ENCODE measurements at regions not wholly inside any gene's neighbourhood (a gene's known extent, or its start where the extent isn't known, plus 50 kb on each side); places are given as distances from the start of the nearest gene placed in this dataset.

- intact Hi-C loops (cut with DNase I): no loop called here
- no peaks in the 10 kb centered on the region for H3K36me3 ChIP-seq
- no peak overlapping the region for H3K9ac ChIP-seq (ENCODE audit: low read depth in 2 of 2, low read length in 2 of 2)
- no peaks in the 10 kb centered on the region for H3K27me3 ChIP-seq
- TF ChIP-seq, protein P1, sequence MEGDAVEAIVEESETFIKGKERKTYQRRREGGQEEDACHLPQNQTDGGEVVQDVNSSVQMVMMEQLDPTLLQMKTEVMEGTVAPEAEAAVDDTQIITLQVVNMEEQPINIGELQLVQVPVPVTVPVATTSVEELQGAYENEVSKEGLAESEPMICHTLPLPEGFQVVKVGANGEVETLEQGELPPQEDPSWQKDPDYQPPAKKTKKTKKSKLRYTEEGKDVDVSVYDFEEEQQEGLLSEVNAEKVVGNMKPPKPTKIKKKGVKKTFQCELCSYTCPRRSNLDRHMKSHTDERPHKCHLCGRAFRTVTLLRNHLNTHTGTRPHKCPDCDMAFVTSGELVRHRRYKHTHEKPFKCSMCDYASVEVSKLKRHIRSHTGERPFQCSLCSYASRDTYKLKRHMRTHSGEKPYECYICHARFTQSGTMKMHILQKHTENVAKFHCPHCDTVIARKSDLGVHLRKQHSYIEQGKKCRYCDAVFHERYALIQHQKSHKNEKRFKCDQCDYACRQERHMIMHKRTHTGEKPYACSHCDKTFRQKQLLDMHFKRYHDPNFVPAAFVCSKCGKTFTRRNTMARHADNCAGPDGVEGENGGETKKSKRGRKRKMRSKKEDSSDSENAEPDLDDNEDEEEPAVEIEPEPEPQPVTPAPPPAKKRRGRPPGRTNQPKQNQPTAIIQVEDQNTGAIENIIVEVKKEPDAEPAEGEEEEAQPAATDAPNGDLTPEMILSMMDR (IDR thresholded peaks at IDR 0.05): no peak
- H3K4me1 ChIP-seq: no peaks in the 10 kb centered on the region
- no peak overlapping the region for H3K4me3 ChIP-seq
- no peaks in the 10 kb centered on the region for H3K9me3 ChIP-seq
- no peak for DNase-seq
- no peak overlapping the region for H3K27ac ChIP-seq
Observed at GRCh38 chr21:15373941-15374340, 309.1 kb upstream of the NRIP1 start.

- TF ChIP-seq, protein P1 (IDR thresholded peaks at IDR 0.05): no peak
- H3K9ac ChIP-seq (ENCODE audit: low read depth in 2 of 2, low read length in 2 of 2): no peak overlapping the region
- H3K27ac ChIP-seq: no peak overlapping the region
- H3K4me3 ChIP-seq: no peak overlapping the region
- H3K36me3 ChIP-seq: no peaks in the 10 kb centered on the region
- intact Hi-C loops (cut with DNase I): no loop called here
- H3K4me1 ChIP-seq: no peaks in the 10 kb centered on the region
- H3K9me3 ChIP-seq: no peaks in the 10 kb centered on the region
- no peak for DNase-seq
- no peaks in the 10 kb centered on the region for H3K27me3 ChIP-seq
Observed at GRCh38 chr21:15379776-15380175, 315.0 kb upstream of the NRIP1 start.

DNA sequence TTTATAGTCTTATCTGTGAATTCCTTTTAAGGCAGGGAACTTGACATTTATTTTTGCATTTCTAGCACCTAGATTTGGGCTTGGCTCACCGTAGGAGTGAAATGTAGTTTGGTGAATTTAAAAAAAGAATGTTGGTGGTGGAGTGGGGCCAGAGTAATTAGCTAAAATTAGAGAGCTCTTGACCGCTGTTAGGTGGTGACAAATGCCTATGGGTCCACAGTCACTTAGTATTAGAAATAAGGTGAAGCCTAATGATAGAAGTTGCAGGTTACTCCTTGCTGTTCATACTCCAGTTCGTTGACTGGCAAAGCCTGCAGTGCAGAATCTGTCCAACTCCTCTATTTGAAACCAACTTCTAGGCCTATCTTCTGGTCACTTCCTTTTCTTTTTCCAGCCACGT lies 318.8 kb upstream of the NRIP1 start:
- TF ChIP-seq, protein P1 (IDR thresholded peaks at IDR 0.05): no peak
- Histone ChIP-seq H3K9ac (ENCODE audit: low read depth in 2 of 2, low read length in 2 of 2) (no peak overlapping the region), H3K27ac (no peak overlapping the region), H3K4me3 (no peak overlapping the region), H3K9me3 (no peaks in the 10 kb centered on the region), H3K27me3 (no peaks in the 10 kb centered on the region), H3K36me3 (no peaks in the 10 kb centered on the region), H3K4me1 (no peaks in the 10 kb centered on the region)
- DNase-seq: no peak
- intact Hi-C loops (cut with DNase I): no loop called here

DNA sequence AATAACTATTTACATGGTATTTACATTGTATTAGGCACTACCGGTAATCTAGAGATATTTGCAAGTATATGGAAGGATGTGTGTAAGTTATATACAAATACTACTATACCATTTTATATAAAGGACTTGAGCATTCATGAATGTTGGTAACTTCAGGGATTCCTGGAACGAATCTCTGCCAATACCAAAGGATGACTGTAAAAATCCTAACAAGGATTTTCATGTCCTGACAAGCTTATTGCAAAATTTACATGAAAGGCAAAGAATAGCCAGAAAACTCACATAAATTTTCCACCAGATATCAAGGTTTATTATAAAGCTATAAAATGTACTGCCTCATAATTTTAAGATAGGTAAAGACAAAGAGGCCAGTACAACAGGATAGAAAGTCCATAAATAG lies 325.2 kb upstream of the NRIP1 start:
- Histone ChIP-seq H3K27me3 (no peaks in the 10 kb centered on the region), H3K36me3 (no peaks in the 10 kb centered on the region), H3K4me3 (no peak overlapping the region), H3K9ac (ENCODE audit: low read depth in 2 of 2, low read length in 2 of 2) (no peak overlapping the region), H3K9me3 (no peaks in the 10 kb centered on the region), H3K27ac (no peak overlapping the region), H3K4me1 (no peaks in the 10 kb centered on the region)
- intact Hi-C loops (cut with DNase I): no loop called here
- TF ChIP-seq, protein P1 (IDR thresholded peaks at IDR 0.05): no peak
- DNase-seq: no peak

GRCh38 chr21:15397258-15397657 lies 332.5 kb upstream of the NRIP1 start:
- no peak overlapping the region for H3K9ac ChIP-seq (ENCODE audit: low read depth in 2 of 2, low read length in 2 of 2)
- TF ChIP-seq, protein P1 (IDR thresholded peaks at IDR 0.05): no peak
- no peak overlapping the region for H3K27ac ChIP-seq
- H3K27me3 ChIP-seq: no peaks in the 10 kb centered on the region
- intact Hi-C loops (cut with DNase I): no loop called here
- no peak for DNase-seq
- no peak overlapping the region for H3K4me3 ChIP-seq
- no peaks in the 10 kb centered on the region for H3K4me1 ChIP-seq
- no peaks in the 10 kb centered on the region for H3K36me3 ChIP-seq
- no peaks in the 10 kb centered on the region for H3K9me3 ChIP-seq

DNA sequence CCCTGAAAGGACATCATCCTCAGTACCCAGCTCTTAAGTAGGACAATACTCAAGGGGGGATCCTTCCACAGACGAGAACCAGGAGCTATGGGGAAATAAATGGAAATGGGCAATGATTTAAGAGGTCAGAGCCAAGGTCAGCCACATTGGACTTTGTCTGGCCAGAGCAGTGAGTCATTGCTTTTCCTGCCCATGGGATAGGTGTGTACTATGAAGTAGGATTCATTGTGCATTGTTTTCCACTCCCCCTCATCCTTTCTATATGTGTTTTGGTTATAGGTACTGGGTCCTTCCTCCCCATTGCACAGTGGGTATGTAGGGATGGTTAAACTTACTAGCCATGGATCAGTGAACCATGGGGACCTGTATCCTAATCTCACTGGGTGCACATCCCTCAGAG lies 328.9 kb upstream of the USP25 start:
- no peak overlapping the region for H3K4me3 ChIP-seq
- TF ChIP-seq, protein P1 (IDR thresholded peaks at IDR 0.05): no peak
- H3K9me3 ChIP-seq: no peaks in the 10 kb centered on the region
- no peak overlapping the region for H3K27ac ChIP-seq
- intact Hi-C loops (cut with DNase I): no loop called here
- DNase-seq: no peak
- H3K36me3 ChIP-seq: no peaks in the 10 kb centered on the region
- H3K9ac ChIP-seq (ENCODE audit: low read depth in 2 of 2, low read length in 2 of 2): no peak overlapping the region
- no peaks in the 10 kb centered on the region for H3K27me3 ChIP-seq
- H3K4me1 ChIP-seq: no peaks in the 10 kb centered on the region

Measured in colonic mucosa (tissue), 4 donors.